Astrocyte (in vitro differentiated cells and primary cell): ENCODE measurements at regions not wholly inside any gene's neighbourhood (a gene's known extent, or its start where the extent isn't known, plus 50 kb on each side); places are given as distances from the start of the nearest gene placed in this dataset.

Source experiments
- DNase-seq: peaks from one replicate; pipeline ENCODE4 v3.0.0-alpha.2; 2010; ENCODE audit warnings: low read depth
- FAIRE-seq: peaks from 2 replicates; lab custom pipeline; 2011; peaks lifted over from hg19 to GRCh38; lab: Jason Lieb, UNC
- H2AFZ ChIP-seq: 2 replicates; pipeline ENCODE4 v1.6.0; 2012; ENCODE audit warnings: low read depth, low read length, inconsistent platforms
- H3K27ac ChIP-seq: 2 replicates; pipeline ENCODE4 v1.5.1; 2011; ENCODE audit warnings: low read depth, low read length, inconsistent platforms
- H3K27me3 ChIP-seq: 2 replicates; pipeline ENCODE4 v1.6.0; 2011; ENCODE audit warnings: low read length, inconsistent platforms; ENCODE audit not compliant: insufficient read depth
- H3K36me3 ChIP-seq: 2 replicates; pipeline ENCODE4 v1.5.1; 2011; ENCODE audit warnings: low read length, inconsistent platforms; ENCODE audit not compliant: insufficient read depth
- H3K4me1 ChIP-seq: 2 replicates; pipeline ENCODE4 v1.5.1; 2011; ENCODE audit warnings: low read length, inconsistent platforms; ENCODE audit not compliant: insufficient read depth
- H3K4me2 ChIP-seq: 2 replicates; pipeline ENCODE4 v1.6.0; 2012; ENCODE audit warnings: low read length, inconsistent platforms
- H3K4me3 ChIP-seq: 2 replicates; pipeline ENCODE4 v1.5.1; 2011; ENCODE audit warnings: low read depth, mild to moderate bottlenecking, low read length, inconsistent platforms; ENCODE audit not compliant: insufficient read depth
- H3K79me2 ChIP-seq: 2 replicates; pipeline ENCODE4 v1.6.0; 2012; ENCODE audit warnings: mild to moderate bottlenecking, low read length, inconsistent platforms; ENCODE audit not compliant: insufficient read depth
- H3K9ac ChIP-seq: 2 replicates; pipeline ENCODE4 v1.6.0; 2012; ENCODE audit warnings: mild to moderate bottlenecking, low read length, inconsistent platforms
- H3K9me3 ChIP-seq: 2 replicates; pipeline ENCODE4 v1.5.1; 2012; ENCODE audit warnings: low read depth, mild to moderate bottlenecking, low read length, inconsistent platforms; ENCODE audit not compliant: insufficient read depth
- H4K20me1 ChIP-seq: 2 replicates; pipeline ENCODE4 v1.6.0; 2012; ENCODE audit warnings: low read length, inconsistent platforms; ENCODE audit not compliant: insufficient read depth
- H3K27ac Mint-ChIP-seq: one replicate; pipeline ENCODE4 v1.8.0; 2021; ENCODE audit warnings: mild to moderate bottlenecking, mixed read lengths; ENCODE audit not compliant: unreplicated experiment
- H3K27me3 Mint-ChIP-seq: one replicate; pipeline ENCODE4 v1.8.0; 2021; ENCODE audit warnings: low read depth, mixed read lengths; ENCODE audit not compliant: unreplicated experiment
- H3K36me3 Mint-ChIP-seq: one replicate; pipeline ENCODE4 v1.8.0; 2021; ENCODE audit warnings: low read depth, mixed read lengths; ENCODE audit not compliant: unreplicated experiment
- H3K4me1 Mint-ChIP-seq: one replicate; pipeline ENCODE4 v1.8.0; 2021; ENCODE audit warnings: low read depth, mixed read lengths; ENCODE audit not compliant: unreplicated experiment
- H3K4me3 Mint-ChIP-seq: one replicate; pipeline ENCODE4 v1.8.0; 2021; ENCODE audit warnings: mild to moderate bottlenecking, moderate library complexity, mixed read lengths; ENCODE audit not compliant: unreplicated experiment
- H3K9me3 Mint-ChIP-seq: one replicate; pipeline ENCODE4 v1.8.0; 2021; ENCODE audit warnings: mild to moderate bottlenecking, mixed read lengths; ENCODE audit not compliant: unreplicated experiment
- EZH2 ChIP-seq: IDR thresholded peaks from 2 replicates; pipeline ENCODE4 v1.6.1; 2012; ENCODE audit warnings: mild to moderate bottlenecking, low read length, inconsistent platforms; ENCODE audit not compliant: insufficient read depth
- TF ChIP-seq, protein P1 (sequence below): IDR thresholded peaks from 2 replicates; pipeline ENCODE4 v1.5.1; 2011; ENCODE audit warnings: low read depth, mild to moderate bottlenecking, inconsistent platforms, low read length, moderate library complexity; ENCODE audit not compliant: insufficient read depth

- no peak overlapping the region for H3K4me2 ChIP-seq
- H3K36me3 Mint-ChIP-seq = no peaks in the 10 kb centered on the region
- H4K20me1 ChIP-seq = no peaks in the 10 kb centered on the region
- no peaks in the 10 kb centered on the region for H3K79me2 ChIP-seq
- H3K9ac ChIP-seq = no peak overlapping the region
- H3K27me3 Mint-ChIP-seq = peaks cover 3% of the 10 kb centered on the region
- H3K36me3 ChIP-seq = no peaks in the 10 kb centered on the region
- H3K27me3 ChIP-seq = no peaks in the 10 kb centered on the region
- H3K9me3 Mint-ChIP-seq = peaks cover 5% of the 10 kb centered on the region
- H3K4me1 Mint-ChIP-seq = peaks cover 5% of the 10 kb centered on the region
- H3K27ac Mint-ChIP-seq = no peak overlapping the region
- H2AFZ ChIP-seq = no peak overlapping the region
- no peak overlapping the region for H3K4me3 ChIP-seq
- H3K4me3 Mint-ChIP-seq = no peak overlapping the region
- DNase-seq (no peak), FAIRE-seq (no peak)
- no peaks in the 10 kb centered on the region for H3K4me1 ChIP-seq
- no peak overlapping the region for H3K27ac ChIP-seq
- no peak for TF ChIP-seq EZH2
- TF ChIP-seq, protein P1, sequence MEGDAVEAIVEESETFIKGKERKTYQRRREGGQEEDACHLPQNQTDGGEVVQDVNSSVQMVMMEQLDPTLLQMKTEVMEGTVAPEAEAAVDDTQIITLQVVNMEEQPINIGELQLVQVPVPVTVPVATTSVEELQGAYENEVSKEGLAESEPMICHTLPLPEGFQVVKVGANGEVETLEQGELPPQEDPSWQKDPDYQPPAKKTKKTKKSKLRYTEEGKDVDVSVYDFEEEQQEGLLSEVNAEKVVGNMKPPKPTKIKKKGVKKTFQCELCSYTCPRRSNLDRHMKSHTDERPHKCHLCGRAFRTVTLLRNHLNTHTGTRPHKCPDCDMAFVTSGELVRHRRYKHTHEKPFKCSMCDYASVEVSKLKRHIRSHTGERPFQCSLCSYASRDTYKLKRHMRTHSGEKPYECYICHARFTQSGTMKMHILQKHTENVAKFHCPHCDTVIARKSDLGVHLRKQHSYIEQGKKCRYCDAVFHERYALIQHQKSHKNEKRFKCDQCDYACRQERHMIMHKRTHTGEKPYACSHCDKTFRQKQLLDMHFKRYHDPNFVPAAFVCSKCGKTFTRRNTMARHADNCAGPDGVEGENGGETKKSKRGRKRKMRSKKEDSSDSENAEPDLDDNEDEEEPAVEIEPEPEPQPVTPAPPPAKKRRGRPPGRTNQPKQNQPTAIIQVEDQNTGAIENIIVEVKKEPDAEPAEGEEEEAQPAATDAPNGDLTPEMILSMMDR = no peak
- H3K9me3 ChIP-seq = peaks cover 11% of the 10 kb centered on the region
These were observed 138.8 kb upstream of the MSX1 start for GRCh38 chr4:4720646-4721045.

DNA sequence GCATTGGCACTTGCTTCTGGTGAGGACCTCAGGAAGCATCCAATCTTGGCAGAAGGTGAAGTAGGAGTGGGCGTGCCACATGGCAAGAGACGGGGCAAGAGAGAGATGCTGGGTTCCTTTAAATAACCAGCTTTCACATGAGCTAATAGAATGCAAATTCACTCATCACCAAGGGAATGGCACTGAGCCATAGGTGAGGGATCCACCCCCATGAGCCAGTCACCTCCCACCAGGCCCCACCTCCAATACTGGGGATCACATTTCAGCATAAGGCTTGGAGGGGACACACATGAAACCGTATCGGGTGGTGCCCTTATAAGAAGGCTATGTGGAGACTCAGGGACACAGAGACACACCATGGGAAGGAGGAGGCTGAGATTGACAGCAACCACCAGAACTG is 140.0 kb upstream of the MSX1 start:
- H3K27me3 Mint-ChIP-seq = peaks cover 3% of the 10 kb centered on the region
- H4K20me1 ChIP-seq = no peaks in the 10 kb centered on the region
- no peaks in the 10 kb centered on the region for H3K36me3 ChIP-seq
- H3K4me3 ChIP-seq = no peak overlapping the region
- H3K4me1 ChIP-seq = no peaks in the 10 kb centered on the region
- no peak for TF ChIP-seq EZH2
- TF ChIP-seq, protein P1 = no peak
- peaks cover 5% of the 10 kb centered on the region for H3K4me1 Mint-ChIP-seq
- H3K4me3 Mint-ChIP-seq = no peak overlapping the region
- H3K79me2 ChIP-seq = no peaks in the 10 kb centered on the region
- H3K9me3 ChIP-seq = peaks cover 5% of the 10 kb centered on the region
- no peak for DNase-seq
- no peak overlapping the region for H2AFZ ChIP-seq
- H3K9me3 Mint-ChIP-seq = no peaks in the 10 kb centered on the region
- no peak overlapping the region for H3K27ac Mint-ChIP-seq
- H3K27ac ChIP-seq = no peak overlapping the region
- H3K9ac ChIP-seq = no peak overlapping the region
- FAIRE-seq = no peak
- H3K27me3 ChIP-seq = no peaks in the 10 kb centered on the region
- H3K36me3 Mint-ChIP-seq = no peaks in the 10 kb centered on the region
- no peak overlapping the region for H3K4me2 ChIP-seq

- FAIRE-seq = no peak
- H3K9me3 ChIP-seq = no peaks in the 10 kb centered on the region
- no peaks in the 10 kb centered on the region for H3K79me2 ChIP-seq
- peaks cover 5% of the 10 kb centered on the region for H3K4me1 Mint-ChIP-seq
- DNase-seq = no peak
- H3K36me3 ChIP-seq = no peaks in the 10 kb centered on the region
- no peaks in the 10 kb centered on the region for H4K20me1 ChIP-seq
- H3K27me3 ChIP-seq = no peaks in the 10 kb centered on the region
- H3K36me3 Mint-ChIP-seq = no peaks in the 10 kb centered on the region
- H3K27me3 Mint-ChIP-seq = peaks cover 3% of the 10 kb centered on the region
- no peak overlapping the region for H3K27ac Mint-ChIP-seq
- TF ChIP-seq, protein P1 = no peak
- TF ChIP-seq EZH2 = no peak
- H3K4me2 ChIP-seq = no peak overlapping the region
- H2AFZ ChIP-seq = no peak overlapping the region
- no peak overlapping the region for H3K9ac ChIP-seq
- no peak overlapping the region for H3K4me3 ChIP-seq
- no peak overlapping the region for H3K27ac ChIP-seq
- H3K4me1 ChIP-seq = no peaks in the 10 kb centered on the region
- peaks cover 5% of the 10 kb centered on the region for H3K9me3 Mint-ChIP-seq
- H3K4me3 Mint-ChIP-seq = no peak overlapping the region
These were observed 141.8 kb upstream of the MSX1 start for GRCh38 chr4:4717692-4718091.
